Astrocyte of the spinal cord (primary cell): ENCODE measurements at regions not wholly inside any gene's neighbourhood (a gene's known extent, or its start where the extent isn't known, plus 50 kb on each side); places are given as distances from the start of the nearest gene placed in this dataset.

ENCODE experiments used
- DNase-seq: peaks from one replicate; pipeline ENCODE4 v3.0.0; 2011; ENCODE audit warnings: low read depth, low spot score
- H3K4me3 ChIP-seq: 2 replicates; pipeline ENCODE4 v1.5.1; 2011; ENCODE audit warnings: low read depth, mild to moderate bottlenecking, low read length, moderate library complexity
- in situ Hi-C: cut with HindIII; loops from 2 replicates; pipeline ENCODE4 v1.10.0; 2017; ENCODE audit warnings: low sequenced_read_pairs
- TF ChIP-seq, protein P1 (sequence below): IDR thresholded peaks from 2 replicates; pipeline ENCODE4 v1.5.1; 2012; ENCODE audit warnings: low read depth, mild to moderate bottlenecking, low read length, inconsistent platforms

DNA sequence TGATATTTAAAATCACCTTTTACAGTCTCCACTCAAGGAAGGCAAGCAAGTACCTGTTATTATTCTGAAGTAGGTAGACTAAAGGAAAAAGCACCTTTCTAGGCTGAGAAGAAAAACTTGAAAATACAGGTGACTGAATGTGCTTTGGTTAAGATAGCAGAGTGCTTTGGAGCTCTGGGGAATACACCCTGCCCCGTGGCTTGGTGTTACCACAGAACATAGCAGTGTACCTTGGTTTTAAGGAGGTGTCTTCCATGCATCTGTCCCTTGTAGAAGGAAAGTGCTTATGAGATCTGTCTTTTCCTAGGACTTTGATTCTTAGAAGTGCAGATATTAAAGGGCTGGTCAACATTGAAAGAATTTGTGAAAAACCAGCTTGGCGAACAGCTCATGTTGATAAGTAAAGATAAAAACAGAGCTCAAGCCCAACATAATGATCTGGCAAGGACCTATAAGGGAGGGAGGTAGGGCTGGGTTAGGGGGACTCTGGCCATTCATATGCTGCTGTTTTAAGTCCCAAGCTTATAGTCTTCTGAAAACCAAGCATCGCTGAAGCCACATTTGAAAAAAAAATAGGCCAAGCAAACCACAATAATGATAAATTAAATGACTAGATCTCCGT lies 66.8 kb downstream of the ZNF608 start:
- TF ChIP-seq, protein P1, sequence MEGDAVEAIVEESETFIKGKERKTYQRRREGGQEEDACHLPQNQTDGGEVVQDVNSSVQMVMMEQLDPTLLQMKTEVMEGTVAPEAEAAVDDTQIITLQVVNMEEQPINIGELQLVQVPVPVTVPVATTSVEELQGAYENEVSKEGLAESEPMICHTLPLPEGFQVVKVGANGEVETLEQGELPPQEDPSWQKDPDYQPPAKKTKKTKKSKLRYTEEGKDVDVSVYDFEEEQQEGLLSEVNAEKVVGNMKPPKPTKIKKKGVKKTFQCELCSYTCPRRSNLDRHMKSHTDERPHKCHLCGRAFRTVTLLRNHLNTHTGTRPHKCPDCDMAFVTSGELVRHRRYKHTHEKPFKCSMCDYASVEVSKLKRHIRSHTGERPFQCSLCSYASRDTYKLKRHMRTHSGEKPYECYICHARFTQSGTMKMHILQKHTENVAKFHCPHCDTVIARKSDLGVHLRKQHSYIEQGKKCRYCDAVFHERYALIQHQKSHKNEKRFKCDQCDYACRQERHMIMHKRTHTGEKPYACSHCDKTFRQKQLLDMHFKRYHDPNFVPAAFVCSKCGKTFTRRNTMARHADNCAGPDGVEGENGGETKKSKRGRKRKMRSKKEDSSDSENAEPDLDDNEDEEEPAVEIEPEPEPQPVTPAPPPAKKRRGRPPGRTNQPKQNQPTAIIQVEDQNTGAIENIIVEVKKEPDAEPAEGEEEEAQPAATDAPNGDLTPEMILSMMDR, result no peak
- H3K4me3 ChIP-seq, result no peak overlapping the region
- no peak for DNase-seq
- in situ Hi-C loops, result no loop called here

DNA sequence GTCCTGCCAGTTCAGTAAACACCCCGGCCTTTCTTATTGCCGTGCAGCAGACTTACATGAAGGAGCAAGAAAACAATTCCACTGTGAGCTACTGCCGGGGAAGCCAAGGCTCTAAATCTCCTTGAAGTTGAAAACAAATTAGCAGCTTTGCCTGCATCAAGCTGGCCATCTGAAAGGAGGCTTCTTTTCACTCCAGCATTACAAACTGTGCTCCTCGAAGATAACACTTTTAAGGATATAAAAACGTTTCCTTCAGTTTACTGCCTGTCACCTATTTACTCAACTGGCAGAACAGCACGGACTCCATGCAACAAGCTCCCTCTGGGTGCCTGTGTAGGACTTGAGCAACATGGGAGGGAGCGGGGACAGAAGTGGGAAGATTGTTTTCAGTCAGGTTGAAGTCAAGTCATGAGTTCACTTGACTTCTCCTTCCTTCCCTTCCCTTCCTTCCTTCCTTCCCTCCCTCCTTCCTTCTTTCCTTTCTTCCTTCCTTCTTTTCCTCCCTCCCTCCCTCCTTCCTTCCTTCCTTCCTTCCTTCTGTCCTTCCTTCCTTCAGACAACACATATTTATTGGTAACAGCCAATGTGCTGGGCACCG lies 67.4 kb downstream of the ZNF608 start:
- DNase-seq, result no peak
- TF ChIP-seq, protein P1, result no peak
- H3K4me3 ChIP-seq, result no peak overlapping the region
- in situ Hi-C loops, result no loop called here

DNA sequence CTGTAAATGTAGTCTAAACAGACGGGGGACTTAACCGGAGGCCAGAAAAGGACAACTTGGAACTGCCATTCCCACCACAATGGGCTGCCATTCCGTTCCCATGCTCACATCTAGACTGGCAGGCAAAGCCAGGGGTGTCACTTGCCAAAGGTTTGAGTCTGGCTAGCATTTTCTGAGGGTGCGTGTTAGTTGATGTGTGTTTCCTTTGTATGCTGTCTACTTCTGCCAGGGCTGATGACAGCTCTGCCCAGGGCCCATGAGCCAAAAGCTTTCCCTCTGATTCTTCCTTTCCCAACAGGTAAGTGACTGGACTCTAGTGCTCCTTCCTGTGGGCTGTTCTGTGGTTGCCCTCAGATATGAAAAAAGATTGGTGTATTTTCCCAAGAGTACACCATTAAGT lies 68.0 kb downstream of the ZNF608 start:
- in situ Hi-C loops, result no loop called here
- TF ChIP-seq, protein P1, result no peak
- H3K4me3 ChIP-seq, result no peak overlapping the region
- no peak for DNase-seq

DNA sequence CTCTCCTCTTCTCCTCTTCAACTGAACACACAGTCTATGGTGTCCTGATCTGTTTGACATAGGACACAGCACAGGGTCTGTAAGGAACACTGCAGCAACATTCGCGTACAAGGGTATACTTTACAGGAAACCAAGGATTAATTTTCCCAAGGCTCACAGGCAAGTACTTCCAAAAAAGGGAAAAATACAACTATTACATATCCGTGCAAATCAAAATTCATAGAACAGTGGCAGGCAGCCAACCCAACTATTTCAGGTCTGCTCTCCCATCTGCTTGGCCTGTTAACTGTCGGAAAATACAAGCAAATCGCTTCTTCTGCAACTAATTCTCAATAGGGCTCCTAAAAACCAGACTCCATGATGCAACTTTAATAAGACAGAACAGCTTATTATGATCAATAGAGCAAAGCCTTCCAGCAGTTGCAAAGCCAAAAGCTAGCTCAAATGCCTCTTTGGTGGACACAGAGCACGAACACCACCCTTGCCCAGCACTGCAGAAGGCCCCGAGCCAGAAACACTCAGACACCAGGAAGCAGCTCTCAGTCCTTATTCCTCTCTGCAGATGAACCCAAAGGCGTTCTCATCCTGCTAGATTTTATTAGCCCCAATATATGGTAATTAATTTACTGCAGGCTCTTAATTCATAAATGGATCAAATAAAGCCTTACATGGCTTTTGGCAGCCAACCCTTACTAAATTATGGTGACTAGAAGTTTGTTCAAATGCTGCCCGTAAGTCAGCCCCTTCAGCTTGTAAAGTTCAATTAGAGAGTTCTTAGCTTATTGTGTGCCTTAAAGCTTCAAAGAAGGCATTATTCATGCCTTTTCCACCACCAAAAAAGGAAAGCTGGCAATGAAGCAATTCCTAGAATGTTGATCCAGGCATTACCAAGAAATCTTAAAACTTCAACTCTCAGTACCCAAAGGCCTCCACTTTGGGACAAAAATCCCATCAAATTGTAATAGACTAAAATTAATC lies 68.8 kb downstream of the ZNF608 start:
- no peak overlapping the region for H3K4me3 ChIP-seq
- in situ Hi-C loops, result no loop called here
- DNase-seq, result no peak
- TF ChIP-seq, protein P1, result no peak

DNA sequence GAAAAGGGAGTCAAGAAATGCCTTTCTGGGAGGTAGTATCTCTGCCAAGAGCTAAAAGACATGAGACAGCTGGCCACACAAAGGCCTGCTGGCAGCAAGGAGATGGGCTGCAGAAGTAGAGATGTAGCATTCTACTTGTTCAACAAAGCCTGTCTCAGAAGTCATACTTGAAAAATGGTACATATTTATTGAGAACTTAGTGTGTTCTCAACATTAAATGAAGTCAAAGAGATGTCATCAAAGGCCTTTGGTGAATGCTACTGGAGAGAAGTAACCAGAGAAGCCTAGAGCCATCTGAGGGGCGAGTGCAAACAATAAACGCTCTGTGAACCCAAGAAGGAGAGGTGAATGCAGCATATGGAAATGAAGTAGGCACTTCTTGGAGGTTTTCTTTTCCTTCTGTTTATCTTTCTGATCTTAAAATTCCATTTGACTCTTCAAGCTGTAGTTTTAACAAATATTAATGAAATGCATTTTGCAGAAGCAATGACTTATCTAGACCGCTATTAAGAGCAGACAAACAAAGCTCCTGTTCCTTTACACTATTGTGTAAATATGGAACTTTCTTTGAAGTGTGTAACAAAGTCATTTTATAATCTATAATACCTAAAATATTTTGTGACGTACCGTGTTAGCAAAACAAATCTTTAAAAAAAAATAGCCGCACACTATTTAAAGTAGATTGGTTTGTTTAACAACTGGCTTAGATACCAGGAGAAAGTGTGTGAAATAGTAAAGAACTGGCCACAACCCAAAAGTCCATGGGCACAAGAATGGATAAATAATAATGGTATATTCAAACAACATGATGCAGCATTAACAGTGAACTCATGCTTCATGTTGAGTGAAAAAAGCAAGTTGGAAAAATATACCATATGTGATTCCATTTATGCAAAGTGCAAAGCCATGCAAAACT lies 70.2 kb downstream of the ZNF608 start:
- TF ChIP-seq, protein P1, result no peak
- in situ Hi-C loops, result no loop called here
- DNase-seq, result no peak
- no peak overlapping the region for H3K4me3 ChIP-seq

DNA sequence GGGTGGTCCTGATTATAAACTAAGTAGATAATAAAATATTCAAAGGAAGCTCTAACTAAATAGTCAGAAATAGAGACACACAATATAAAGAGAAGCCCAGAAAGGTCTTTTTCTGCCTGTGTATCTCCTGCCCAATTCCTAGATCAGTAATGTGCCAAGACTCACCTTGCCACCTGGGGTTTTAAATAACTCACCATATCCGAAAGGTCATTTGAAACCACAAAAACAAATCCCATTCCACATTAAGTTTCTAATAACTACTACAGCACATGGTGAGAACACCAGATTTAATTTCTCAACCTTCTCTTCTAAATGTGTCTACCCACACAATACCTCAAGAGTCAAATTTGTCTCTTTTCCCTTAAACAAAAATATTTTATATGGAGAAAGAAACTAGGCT lies 75.2 kb downstream of the ZNF608 start:
- DNase-seq, result no peak
- TF ChIP-seq, protein P1, result no peak
- H3K4me3 ChIP-seq, result no peak overlapping the region
- in situ Hi-C loops, result no loop called here
